ENCODE measurements at regions not wholly inside any gene's neighbourhood (a gene's known extent, or its start where the extent isn't known, plus 50 kb on each side); places are given as distances from the start of the nearest gene placed in this dataset.

GRCh38 chr19:28972058-28972852 lies 240.7 kb downstream of the UQCRFS1 start:
- no peak overlapping the region for H3K4me3 Mint-ChIP-seq
- Histone ChIP-seq H2BK5ac (ENCODE audit: insufficient read length, low read length) (no peak overlapping the region), H2BK12ac (ENCODE audit: insufficient read length, low read depth, low read length) (no peak overlapping the region), H4K91ac (ENCODE audit: insufficient read length, low read depth, low read length) (no peak overlapping the region), H2BK20ac (ENCODE audit: low read depth, low read length, poor library complexity, severe bottlenecking) (no peak overlapping the region), H3K56ac (ENCODE audit: insufficient read length, low read depth, low read length) (no peak overlapping the region), H4K5ac (ENCODE audit: insufficient read length, low read depth, low read length) (no peak overlapping the region), H2BK120ac (ENCODE audit: low read depth, low read length, poor library complexity, severe bottlenecking) (no peak overlapping the region), H3K9ac (ENCODE audit: extremely low read depth, insufficient read length, low read length) (no peak overlapping the region), H3K18ac (ENCODE audit: insufficient read length, low read depth, low read length) (no peak overlapping the region), H3K4ac (ENCODE audit: low read depth, low read length) (no peak overlapping the region), H3K79me1 (ENCODE audit: insufficient read depth, low read depth, low read length, poor library complexity, severe bottlenecking) (no peaks in the 10 kb centered on the region), H3K23ac (ENCODE audit: insufficient read length, low read depth, low read length) (no peak overlapping the region), H4K8ac (replicated peaks; ENCODE audit: insufficient read length, low read depth, low read length) (no peak overlapping the region), H2AK5ac (ENCODE audit: insufficient read length, low read length) (no peak overlapping the region), H3T11ph (ENCODE audit: low read length) (no peak overlapping the region), H3K23me2 (ENCODE audit: insufficient read length, low read depth, low read length, poor library complexity, severe bottlenecking) (no peaks in the 10 kb centered on the region), H3K79me2 (ENCODE audit: insufficient read depth, low read length) (no peaks in the 10 kb centered on the region), H3K27me3 (ENCODE audit: insufficient read depth, low read length) (no peaks in the 10 kb centered on the region), H2BK15ac (ENCODE audit: low read depth, low read length) (no peak overlapping the region), H2AFZ (ENCODE audit: low read length) (no peak overlapping the region), H4K20me1 (ENCODE audit: control insufficient read depth, insufficient read depth, insufficient read length) (no peaks in the 10 kb centered on the region), H3K14ac (ENCODE audit: insufficient read depth, low read length) (no peak overlapping the region), H3K27ac (ENCODE audit: insufficient read length, low read depth, low read length) (no peak overlapping the region), H3K9me3 (ENCODE audit: control insufficient read depth, low read depth, low read length) (no peaks in the 10 kb centered on the region), H3K4me1 (ENCODE audit: insufficient read depth, low read length) (no peaks in the 10 kb centered on the region), H3K4me2 (ENCODE audit: insufficient read depth, insufficient read length, low read length) (no peak overlapping the region)
- H3K27me3 Mint-ChIP-seq (ENCODE audit: low read depth): peaks cover 2% of the 10 kb centered on the region
- H3K27ac Mint-ChIP-seq: no peak overlapping the region
- DNase-seq: no peak
- H3K9me3 Mint-ChIP-seq: no peaks in the 10 kb centered on the region
- H3K4me1 Mint-ChIP-seq: peaks cover 0 to 8% of the 10 kb centered on the region in 2 experiments; a peak in 2 of 4 replicates
- H3K36me3 Mint-ChIP-seq (ENCODE audit: insufficient read depth in 1 of 3, low read depth in 3 of 3): no peaks in the 10 kb centered on the region; a peak in 1 of 7 replicates
- no CpG with 5 or more reads among the region's 4 CpGs for WGBS (ENCODE audit: extremely low coverage, insufficient read length, low lambda C conversion rate)
- no peak for TF ChIP-seq CTCF (conservative IDR thresholded peaks at IDR 0.05)
